ENCODE measurements at regions not wholly inside any gene's neighbourhood (a gene's known extent, or its start where the extent isn't known, plus 50 kb on each side); places are given as distances from the start of the nearest gene placed in this dataset.

DNA sequence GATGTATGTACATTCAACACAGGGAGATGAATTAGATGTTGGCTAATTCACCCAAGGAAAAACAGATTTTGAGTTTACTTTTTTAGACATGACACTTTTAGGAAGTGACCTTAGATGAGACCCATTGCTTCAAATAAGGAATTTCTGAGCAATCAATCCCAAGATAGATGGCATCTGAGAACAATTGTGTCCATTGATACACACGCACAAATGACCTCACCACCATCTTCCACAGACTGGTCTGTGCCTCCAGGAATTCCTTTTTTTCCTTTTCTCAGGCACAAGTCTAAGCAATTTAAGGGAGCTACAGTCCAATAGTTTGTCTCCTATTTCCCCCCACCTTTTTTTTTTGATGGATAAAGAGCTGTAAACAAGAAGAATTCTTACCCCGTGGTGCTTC is 265.3 kb downstream of the TBL1XR1 start:
- TF ChIP-seq, protein P1, sequence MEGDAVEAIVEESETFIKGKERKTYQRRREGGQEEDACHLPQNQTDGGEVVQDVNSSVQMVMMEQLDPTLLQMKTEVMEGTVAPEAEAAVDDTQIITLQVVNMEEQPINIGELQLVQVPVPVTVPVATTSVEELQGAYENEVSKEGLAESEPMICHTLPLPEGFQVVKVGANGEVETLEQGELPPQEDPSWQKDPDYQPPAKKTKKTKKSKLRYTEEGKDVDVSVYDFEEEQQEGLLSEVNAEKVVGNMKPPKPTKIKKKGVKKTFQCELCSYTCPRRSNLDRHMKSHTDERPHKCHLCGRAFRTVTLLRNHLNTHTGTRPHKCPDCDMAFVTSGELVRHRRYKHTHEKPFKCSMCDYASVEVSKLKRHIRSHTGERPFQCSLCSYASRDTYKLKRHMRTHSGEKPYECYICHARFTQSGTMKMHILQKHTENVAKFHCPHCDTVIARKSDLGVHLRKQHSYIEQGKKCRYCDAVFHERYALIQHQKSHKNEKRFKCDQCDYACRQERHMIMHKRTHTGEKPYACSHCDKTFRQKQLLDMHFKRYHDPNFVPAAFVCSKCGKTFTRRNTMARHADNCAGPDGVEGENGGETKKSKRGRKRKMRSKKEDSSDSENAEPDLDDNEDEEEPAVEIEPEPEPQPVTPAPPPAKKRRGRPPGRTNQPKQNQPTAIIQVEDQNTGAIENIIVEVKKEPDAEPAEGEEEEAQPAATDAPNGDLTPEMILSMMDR (IDR thresholded peaks at IDR 0.05; ENCODE audit: insufficient read depth, low read depth, low read length): no peak
- TF ChIP-seq EZH2 (IDR thresholded peaks at IDR 0.05; ENCODE audit: insufficient read depth, low read length): no peak

All from astrocyte (in vitro differentiated cells and primary cell).